NCI-H1436 treated with DMSO at 0.1 percent for 48 hours (cell line): ENCODE measurements at regions not wholly inside any gene's neighbourhood (a gene's known extent, or its start where the extent isn't known, plus 50 kb on each side); places are given as distances from the start of the nearest gene placed in this dataset.
A peak's percentile ranks its signal among the peaks of the same experiment; 100 is the strongest.

Experiments
- DNase-seq: peaks from one replicate; lab custom pipeline; 2025; lab: John Stamatoyannopoulos, UW

DNA sequence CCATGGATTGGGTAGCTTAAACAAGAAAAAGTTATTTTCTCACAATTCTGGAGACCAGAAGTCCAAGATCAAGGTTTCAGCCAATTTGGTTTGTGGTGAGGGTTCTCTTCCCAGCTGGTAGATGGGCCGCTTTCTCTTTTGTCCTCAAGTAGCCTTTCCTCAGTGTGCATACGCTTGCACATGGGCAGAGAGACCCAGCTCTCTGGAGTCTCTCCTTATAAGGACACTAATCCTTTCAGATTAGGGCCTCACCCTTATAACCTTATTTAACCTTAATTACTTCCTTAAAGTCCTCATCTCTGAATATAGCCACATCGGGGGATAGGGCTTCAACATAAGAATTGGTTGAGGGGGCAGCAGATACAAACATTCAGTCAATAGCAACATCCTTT, 68.4 kb upstream of the NLK start:
- no peak for DNase-seq

GRCh38 chr17:27974531-27975145, 67.8 kb upstream of the NLK start:
- DNase-seq: no peak

GRCh38 chr17:27975146-27976011, 67.1 kb upstream of the NLK start:
- no peak for DNase-seq

DNA sequence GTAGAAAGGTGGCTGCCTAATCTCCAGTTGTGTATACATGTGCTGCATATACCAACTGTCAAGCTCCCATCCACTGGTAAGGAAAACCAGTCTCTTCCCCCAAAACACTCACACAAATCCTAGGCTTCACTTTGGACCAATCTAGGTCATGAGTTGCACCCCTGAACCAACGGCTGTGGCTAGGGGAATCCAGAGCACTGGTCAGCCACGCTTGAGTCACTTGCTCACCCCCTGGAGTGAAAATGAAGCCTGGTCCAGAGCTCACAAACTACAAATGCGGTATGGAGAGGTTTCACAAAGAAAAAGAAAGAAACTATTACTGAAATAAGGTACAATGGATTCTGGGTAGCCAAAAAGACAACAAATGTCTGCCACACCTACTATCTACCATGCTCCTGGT, 66.1 kb upstream of the NLK start:
- DNase-seq: no peak

DNA sequence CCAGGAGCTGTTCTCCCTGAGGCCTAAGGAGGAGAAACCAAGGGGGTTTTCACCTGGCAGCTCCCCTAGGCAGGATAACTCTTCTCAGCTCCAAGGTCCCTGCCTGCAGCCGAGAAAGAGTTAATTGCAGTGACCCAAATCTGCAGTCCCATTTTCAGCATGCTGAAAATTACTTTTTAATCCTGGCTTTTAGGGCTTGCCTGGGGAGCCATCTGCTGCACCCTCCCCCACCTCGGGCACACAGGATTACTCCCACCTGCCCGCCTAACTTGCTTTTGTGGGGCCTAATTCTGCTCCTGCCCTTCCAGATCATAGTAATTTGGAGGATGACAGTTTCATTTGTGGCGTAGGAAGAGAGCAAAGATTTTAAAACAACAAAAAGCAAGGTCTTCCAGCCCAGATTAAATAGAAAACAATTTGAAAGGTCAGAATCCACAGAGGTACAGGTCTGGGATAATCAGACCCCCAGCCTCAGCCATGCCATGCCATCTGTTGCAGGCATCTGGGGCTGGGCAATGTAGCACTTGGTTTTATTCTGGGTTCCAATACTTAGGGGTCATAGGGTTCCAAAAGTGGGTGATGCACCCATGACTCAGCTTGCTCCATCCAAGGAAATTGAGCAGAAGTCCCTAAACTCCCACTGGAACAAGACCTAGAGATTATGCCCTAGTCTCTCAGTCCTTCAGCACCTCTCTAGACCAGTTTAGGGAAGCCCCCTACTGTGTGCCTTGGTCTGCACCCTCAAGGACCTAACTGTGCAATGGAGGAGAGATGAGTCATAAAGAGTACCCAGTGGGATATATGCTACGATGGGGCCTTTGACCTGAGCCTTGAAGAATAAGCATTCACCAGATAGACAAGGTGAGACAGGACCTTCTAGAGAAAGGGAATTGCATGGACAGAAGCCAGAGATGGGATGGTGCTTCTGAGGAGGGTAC, 64.5 kb upstream of the NLK start:
- DNase-seq: no peak

DNA sequence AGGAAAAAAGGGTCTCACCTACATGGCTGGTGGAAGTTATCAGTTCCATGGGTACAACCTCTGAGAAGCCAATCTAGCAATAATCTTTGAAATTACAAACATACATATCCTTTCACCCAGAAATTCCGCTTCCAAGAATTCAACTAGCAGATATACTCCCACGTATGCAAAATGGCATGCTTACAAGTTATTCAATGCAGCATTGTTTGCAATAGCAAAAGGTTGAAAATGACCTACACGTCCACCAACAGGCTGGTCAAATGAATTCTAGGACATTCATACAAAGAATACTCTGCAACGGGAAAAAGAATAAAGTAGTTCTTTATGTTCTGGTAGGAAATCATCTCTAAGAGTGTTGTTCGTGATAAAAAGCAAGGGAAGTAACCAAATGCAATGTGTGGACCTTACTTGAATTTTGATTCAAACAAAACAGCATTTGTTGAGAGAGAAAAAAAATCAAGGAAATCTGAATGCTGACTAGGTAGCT, 63.7 kb upstream of the NLK start:
- no peak for DNase-seq

- no peak for DNase-seq
Measured at GRCh38 chr17:27980043-27980442, 62.4 kb upstream of the NLK start.

DNA sequence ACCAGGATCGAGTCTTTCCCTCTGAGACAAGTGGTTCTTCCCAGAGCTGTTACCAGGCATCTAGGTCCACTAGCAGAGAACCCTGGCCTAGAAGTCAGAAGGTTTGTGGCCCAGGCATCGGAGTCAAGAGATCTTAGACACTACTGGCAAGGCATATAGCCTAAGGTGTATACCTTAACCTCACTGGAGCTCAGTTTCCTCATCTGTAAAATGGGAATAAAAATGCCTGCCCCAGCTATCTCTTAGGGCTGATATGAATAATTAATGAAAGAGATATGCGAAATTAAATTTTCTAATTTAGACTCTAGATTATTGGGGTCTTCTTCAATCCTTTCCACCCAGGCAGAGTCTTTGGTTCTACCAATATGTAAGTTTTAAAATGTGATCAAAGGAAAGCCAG, 60.5 kb upstream of the NLK start:
- no peak for DNase-seq

DNA sequence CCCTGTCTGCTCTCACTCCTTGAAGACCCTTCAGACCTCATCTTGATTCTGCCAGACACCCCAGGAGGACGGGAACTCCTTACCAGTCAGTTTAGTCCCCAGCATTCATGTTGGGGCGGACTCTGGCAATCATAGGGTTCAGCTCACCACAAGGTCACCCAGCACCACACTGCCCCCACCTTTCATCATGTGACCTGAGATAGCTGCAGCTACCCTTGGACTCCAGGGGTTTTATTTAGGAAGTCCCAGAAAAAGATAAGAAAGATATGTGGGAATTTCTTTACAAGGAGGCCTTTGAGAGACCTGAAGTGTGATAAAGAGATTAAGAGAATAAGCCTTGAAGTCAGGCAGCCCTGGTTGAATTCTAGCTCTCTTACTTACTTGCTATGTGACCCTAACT, 59.8 kb upstream of the NLK start:
- DNase-seq: no peak

GRCh38 chr17:27983853-27984252, 58.6 kb upstream of the NLK start:
- no peak for DNase-seq

DNA sequence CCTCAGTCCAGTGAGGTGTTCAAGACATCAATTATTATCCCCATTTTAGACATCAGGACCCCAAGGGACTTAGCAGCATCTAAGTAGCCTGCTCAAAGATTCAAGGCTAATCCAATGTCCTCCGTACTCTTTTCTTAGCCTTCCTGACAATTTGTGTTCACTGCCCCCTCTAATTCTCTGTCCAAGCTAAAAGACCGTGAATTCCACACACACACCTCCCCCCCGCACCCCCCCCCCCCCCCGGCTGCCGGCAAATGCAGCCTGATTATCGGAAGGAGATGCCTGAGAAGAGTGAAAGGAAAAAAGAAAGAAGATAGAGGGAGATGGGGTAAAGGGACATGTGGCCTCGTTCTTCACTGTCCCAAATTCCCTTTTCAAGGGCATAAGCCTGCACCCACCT, 58.1 kb upstream of the NLK start:
- no peak for DNase-seq

DNA sequence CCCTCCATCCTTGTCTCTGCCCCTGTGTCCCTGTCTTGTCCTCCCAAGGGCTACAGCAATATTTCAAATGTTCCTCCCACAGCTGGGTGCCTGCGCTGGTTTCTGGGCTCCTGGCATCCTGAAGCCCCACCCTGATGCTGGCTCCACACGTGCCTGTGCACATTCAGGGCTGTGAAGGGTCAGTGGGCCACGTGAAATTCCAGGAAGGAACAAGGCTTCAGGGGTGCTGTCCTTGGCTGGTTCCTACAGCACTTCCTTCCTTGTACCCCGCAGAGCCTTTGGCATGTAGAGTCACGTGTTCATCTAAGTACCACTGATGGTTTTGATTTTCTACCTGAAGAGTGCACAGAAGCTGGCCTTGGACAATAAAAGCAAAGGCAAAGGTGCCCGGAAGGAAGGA, 57.7 kb upstream of the NLK start:
- no peak for DNase-seq

DNA sequence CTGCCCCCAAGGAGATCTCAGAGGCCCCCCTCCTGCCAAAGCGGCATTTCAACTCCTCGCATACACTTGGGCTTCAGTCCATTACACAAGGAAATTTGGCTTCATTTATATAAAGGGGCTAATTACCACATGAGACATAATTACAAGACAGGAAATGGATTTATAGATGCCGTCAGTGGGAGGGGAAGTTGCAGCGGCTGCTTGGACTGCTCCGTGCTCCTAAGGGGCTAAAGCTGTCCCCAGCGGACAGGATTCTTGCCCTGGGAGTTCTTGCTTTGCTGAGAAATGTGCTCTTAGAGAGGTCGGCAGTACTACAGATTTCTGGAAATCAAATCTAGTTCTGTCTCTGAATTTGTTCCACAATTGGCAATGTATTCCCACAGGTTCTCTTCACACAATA, 57.2 kb upstream of the NLK start:
- peak; percentile 36 for DNase-seq

GRCh38 chr17:27985736-27986399, 56.6 kb upstream of the NLK start:
- DNase-seq: no peak

- no peak for DNase-seq
Measured at GRCh38 chr17:27986805-27987684, 55.4 kb upstream of the NLK start.

GRCh38 chr17:27989046-27989445, 53.4 kb upstream of the NLK start:
- DNase-seq: no peak

DNA sequence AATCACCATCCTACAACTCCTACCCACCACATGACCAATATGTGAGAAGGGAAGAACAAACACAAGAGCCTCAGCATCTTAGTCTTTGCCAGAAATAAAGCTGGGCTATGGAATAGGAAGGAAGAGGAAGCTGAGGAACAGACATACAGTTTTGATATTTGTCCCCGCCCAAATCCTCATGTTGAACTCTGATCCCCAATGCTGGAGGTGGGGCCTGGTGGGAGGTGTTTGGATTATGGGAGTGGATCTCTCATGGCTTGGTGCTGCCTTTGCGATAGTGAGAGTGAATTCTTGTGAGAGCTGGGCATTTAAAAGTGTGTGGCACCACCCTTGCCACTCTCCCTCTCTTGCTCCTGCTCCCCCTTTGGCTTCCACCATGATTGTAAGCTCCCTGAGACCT, 52.4 kb upstream of the NLK start:
- no peak for DNase-seq

DNA sequence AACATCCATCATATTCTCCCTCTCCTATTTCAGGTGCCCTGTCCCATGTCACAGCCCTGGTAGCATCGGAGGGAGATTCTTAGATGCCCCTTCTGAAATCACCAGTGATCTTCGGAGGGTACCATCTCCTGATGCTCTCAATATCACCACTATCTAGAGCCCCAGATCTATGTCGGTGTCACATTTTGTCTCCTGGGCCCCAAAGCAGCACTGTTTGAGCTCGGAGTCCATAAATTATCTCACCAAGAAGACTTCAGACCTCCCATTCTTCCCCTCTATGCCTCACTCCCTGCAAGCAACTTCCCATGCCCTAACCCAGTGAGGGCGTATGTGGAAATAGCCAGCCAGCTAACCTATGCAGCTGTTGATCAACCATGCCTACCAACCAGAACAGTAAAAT, 51.5 kb upstream of the NLK start:
- DNase-seq: no peak

DNA sequence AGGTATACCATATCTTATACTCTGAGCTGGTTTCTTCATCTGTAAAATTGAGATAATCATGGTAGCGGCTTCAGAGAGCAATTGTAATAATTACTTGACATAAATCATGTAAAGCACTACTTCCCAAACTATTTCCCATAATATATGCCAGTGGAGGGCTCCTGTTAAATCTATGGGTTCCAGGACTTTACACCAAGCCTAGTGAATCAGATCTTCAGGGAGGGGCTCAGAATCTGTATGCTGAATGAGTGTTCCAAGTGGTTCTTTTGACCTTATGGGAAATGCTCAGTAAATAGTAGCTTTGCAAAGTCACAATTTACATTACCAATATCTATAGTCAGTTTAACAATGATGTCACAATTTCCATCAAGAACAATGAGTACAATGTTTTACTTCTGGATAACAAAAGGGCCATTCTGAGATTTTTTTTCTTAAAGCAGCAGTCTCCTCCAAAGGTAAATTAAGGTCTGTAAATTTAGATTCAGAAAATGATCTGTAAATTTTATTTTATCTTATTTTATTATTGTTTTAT, 50.9 kb upstream of the NLK start:
- no peak for DNase-seq
